AML-193 (cell line): ENCODE measurements at regions not wholly inside any gene's neighbourhood (a gene's known extent, or its start where the extent isn't known, plus 50 kb on each side); places are given as distances from the start of the nearest gene placed in this dataset.

Experiments used
- DNase-seq, 2 experiments: peaks; one replicate each; lab custom pipeline; 2025; lab: John Stamatoyannopoulos, UW

DNA sequence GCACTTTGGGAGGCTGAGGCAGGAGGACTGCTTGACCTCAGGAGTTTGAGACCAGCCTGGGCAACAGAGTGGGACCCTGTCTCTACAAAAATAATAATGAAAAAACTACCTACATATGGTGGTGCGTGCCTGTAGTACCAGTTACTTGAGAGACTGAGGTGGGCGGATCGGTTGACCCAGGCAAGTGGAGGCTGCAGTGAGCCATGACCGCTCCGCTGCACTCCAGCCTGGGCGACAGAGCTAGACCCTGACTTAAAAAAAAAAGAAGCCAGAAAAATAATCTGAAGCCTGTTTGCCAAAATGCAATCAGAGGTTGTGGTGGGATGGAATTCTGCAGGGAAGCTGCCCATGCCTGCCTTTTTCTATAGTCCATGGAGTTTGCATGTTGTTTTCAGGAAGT, 50.4 kb upstream of the GGTA1 start:
- no peak for DNase-seq

DNA sequence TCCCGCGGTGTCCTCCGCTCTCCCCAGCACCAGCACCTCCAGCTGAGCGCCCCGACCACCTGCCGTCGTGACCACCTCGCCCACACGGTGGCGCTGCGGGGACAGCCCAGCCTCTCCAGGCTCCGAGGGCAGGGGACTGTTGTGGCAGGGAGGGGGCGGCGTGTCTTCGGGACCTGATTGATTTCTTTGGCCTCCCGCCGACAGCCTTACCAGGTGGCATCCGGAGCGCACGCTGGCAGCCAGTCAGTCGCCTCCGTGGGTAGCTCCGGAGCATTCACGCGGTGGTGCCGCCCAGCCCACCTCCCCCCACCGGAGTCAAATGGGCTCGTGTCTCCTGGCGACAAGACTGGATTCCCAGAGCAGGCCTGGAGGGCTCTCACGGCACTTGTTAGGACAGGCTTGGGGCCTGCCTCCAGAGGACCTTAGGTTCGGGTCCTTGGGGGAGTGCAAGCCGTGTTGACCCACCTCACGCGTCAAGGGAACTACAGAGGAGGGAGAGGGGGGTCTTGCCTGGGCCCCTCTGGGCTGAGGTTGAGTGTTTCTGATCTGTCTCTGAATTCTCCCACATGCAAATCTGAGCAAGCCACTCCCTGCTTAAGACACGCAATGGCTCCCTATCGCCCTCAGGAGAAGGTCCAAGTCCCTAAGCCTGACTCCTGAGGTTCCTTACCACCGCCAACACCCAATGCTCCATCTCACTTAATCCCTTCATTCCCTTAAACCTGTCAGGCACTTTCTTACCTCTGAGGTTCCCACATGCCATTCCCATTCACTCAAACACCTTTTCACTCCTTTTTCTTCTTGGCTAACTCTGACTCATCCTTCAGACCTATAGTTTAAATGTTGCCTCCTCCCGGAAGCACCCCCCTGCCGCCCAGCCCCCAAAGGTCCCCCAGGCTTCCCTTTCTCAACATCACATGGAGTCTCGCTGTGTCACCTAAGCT, 51.2 kb upstream of the GGTA1 start:
- DNase-seq = peak; percentile 10 to 24

DNA sequence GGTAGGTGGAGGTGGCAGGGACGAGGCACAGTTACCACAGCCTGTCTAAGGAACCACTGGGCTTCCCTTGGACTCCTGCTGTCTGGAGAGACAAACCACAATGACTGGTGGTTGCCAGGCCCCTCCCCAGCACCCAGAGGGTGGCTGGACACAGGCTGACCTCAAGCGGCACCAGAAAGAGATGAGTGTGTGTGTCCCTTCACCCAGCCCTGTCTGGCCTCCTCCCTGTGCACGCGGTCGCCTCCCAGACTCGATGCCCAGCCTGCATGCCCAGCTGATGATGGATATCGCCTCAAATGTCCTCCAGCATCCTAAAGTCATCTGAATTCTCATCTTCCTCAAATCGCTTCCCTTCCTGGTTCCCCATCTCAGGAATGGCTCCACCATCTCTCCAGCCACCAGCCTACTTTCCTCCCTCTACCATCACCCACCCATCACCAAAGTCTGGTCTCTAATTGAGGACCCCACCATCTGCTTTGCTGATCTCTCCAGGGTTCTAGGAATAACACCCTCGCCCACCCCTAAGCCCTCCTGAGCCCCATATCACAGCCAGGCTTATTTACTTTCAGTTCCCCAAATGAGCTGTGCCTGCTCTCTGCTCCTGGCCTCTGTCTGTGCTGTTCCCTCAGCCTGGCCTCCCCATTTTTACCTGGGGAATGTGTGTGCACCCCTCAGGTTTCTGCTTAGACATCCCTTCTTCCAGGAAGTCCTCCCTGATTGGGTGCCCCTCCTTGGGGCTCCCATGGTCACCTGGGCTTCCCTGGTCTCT, 52.5 kb upstream of the GGTA1 start:
- no peak for DNase-seq

DNA sequence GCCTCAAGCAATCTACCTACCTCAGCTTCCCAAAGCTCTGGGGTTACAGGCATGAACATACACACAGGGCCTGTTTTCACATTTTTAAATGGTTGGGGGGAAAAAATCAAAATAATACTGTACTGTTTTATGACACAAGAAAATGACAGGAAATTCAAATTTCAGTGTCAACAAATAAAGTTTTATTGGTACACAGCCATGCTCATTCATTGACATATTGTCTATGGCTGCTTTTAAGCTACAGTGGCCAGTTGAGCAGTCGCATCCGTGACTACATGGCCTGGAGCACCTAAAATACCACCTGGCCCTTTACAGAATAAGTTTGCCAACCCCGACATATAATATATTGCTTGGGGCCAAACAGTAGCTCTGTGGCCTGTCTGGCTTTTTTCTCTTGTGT, 56.4 kb upstream of the GGTA1 start:
- DNase-seq = no peak

DNA sequence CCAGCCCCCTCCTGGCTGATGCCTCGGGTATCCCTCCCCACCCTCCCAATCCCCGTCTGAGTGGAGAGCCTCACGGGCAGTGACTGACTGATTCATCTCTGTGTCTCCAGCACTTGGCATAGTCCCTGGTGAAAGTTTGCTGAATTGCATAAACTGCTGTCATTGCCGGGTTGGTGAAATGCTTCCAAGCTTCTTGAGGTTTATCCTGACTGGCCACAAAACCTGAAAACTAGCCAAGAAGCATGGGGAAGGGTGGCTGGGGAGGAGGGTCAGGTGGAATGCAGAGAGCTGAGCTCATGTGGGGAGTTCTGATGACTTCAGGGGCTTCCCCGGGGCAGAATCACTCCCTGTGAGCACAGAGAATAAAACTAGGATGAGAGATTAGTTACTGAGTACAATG, 56.9 kb upstream of the GGTA1 start:
- no peak for DNase-seq

DNA sequence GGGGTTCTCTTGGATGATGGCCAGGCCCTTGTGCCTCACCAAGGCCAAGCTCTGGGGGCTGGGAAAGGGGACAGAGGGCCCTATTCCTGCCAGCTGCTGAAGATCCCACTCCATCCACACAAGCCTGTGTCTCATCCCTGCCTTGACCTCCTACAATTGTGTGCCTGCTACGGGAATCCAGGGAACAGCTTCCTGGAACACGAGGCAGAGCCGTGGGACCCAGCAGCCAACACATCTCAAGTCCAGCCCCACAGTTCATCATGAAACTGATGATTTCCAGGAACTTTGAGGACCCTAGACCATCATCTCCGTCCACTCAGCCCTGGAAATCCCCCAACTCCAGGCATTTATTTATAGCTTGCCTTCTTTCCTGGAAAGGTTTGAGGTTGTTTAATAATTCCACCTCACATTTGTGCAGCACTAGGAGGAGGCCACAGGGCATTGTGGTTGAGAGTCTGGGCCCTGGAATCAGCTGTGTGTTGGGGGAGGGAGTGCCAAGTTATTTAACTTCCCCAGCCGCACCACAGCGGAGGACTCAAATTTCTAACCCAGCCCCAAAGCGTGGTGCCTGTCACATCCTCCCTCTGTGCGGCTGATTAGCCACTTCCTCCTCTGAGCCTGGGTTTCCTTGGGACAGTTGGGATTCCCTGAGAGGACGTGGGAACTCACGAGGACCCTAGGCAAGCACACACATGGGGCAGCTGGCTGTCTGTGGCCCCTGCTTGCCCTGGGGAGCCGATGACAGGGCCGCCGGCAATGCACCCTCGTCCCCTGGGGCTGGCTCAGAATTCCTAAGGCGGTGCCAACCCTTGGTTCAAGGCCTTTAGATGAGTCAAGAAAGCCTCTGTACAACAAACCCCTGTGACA, 58.2 kb upstream of the GGTA1 start:
- peak; percentile 80 to 87 for DNase-seq

DNA sequence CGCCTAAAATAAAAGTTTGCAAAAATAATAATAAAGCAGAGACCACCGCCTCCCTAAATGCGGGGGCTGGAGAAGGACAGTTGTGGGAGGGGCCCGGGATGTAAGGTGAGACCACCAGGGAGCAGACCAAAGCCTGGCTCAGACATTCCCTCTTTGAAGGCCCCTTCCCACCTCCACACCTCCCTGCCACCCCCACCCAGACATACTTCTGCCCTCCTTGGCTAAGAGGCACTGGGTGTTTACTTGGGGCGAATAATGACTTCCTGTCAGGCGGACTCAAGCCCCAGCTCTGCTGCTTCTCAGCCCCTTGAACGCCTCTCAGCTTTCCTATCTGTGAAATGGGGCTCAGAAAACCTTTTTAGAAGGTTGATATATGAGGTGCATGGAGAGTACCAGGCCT, 58.8 kb upstream of the GGTA1 start:
- no peak for DNase-seq

DNA sequence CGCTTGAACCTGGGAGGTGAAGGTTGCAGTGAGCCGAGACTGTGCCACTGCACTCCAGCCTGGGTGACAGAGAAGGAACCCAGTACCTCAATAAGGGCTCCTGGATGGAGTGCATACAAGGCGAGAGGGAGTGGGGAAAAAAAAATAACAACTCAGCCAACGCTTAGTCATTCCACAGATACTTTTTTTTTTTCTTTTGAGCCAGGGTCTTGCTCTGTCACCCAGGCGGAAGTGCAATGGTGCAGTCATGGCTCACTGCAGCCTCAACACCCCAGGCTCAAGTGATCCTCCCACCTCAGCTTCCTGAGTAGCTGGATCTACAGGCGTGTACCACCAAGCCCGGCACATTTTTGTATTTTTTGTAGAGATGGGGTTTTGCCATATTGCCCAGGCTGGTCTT, 59.5 kb upstream of the GGTA1 start:
- no peak for DNase-seq

DNA sequence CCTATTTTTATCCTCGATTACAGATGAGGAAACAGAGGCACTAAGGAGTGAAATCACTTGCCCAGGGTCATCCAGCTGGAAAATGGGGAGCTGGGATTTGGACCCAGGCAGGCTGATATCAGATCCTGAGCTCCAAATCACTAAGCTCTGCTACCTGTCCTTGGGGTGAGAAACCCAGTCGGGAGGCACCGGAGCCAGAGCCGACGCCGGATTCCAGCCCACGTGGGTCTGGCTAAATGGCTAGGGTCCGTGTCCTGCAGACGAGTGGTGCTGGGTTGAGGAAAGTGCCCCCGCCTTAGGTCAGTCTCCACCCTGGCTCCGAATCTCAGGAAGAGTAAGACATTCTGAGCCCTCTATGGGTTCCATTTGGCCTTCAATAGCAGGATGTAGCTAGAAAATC, 61.3 kb upstream of the GGTA1 start:
- no peak for DNase-seq

DNA sequence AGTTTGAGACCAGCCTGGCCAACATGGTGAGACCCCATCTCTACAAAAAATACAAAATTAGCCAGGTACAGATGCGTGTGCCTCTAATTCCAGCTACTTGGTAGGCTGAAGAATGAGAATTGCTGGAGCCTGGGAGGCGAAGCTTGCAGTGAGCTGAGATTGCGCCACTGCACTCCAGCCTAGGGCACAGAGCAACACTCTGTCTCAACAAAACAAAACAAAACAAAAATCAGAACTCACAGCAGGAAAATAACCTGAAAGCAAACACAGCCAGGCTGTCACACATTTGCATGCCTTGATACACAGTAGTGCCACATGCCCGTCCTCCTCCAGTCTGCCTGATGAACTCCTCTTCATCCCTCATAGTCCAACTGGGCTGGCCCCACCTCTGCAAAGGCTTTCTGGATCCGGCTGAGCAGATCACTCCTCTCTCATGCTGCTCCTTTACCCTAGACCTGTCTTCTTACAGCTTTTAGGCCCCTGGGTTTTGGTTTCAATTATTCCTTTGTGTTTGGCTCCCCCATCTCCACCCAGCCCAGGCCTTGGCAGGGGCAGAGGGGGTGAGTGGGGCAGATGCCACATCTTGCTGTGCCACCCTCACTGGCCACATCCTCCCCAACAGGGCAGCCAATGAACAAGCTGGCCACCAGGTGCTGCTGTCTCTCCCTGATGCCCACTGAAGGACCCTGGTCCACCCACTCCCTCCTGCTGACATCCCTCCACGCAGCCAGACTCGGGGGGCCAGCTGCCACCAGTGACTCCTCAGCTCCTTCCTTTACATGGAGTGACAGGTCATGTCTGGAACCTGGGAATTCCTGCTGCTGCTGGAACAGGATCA, 62.0 kb upstream of the GGTA1 start:
- DNase-seq = no peak

DNA sequence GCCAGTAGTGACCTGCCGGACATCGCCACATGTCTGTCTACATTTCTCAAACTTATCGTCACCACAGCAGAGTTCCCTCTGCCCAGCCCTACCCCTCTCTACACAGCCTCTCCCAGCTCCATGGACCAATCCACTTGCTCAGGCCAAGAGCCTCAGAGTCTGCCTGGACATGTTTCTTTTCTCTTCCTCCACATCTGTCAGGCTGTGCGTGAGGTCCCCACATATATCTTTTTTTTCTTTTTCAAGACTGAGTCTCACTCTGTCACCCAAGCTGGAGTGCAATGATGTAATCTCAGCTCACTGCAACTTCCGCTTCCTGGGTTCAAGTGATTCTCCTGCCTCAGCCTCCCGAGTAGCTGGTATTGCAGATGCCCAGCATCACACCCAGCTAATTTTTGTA, 62.7 kb upstream of the GGTA1 start:
- peak; percentile 8 to 12 for DNase-seq

DNA sequence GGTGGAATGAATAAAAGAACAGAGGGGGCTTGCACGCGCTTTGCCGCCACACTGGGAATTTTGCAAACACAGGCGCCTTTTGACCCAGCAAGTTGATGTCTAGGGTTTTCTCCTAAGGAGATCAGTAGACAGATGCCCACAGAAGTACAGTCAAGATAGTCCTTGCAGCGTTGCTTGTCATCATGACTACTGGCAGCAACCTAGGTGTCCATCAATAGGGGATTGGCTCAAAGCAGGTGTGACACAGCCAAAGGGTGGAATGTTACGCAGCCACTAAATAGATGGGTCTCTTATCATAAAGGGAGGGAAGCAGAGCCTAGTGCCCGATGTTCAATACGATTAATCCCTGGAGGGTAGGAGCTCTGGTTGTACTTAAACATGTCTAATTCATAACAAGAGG, 63.8 kb upstream of the GGTA1 start:
- DNase-seq = no peak

DNA sequence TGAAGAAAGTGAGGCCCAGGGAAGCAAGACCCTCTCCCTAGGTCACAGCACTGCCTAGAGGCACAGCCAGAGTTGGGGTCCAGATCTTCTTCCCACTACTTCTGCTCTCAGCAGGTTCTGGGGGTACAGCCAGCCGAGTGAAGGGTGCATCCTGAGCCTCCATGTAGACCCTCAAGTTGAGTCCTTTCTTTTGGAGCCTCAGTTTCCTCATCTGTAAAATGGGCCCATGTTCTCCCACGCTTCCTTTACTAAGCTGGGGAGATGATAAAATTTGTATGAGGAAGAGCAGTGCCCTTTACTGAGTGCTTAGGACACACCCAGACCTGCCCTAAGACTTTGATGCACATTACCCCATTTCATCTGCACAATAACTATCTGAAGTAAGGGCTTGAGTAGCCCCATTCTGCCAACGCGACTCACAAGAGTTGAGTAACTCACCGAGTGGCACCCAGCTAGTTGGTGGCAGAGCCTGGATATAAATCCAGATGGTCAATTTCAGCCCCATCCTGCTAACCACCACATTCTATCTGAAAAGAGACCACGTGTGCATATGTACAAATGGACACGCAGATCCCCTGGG, 64.3 kb upstream of the GGTA1 start:
- DNase-seq = no peak

DNA sequence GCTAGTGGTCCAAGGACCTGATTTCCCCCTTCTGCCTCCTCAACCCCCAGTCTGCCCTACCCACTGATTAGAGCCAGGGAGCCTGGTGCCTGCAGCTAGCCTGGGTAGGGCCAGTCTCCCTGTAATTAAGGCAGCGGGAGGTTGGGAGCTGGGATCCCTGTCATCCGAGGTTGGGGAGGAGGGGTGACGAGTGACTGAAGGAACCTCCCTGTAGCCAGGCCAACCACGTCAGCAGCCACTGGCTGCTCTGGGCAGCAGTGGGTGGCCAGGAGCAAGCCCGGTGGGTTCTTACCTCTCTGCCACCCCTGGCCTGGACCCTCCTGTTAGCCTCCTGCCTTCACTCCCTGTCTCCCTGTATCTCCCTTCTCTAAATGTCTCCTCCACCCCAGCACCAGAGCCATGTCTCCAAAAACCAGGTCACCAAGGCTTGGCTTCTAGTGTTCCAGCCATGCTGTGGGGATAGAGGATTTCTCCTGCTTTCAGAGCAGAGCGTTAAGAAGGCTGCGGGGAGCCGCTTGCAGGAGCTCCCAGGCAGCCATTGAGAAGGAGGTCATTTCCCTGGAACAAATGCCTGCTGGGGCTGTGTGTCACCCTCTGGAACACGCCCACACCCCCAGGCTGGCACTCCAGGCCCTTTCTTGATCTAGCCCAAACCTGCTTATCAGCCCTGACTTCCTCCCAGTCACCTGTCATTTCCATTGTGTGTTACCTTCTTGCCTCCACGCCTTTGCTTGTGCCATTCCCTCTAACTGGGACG, 65.0 kb upstream of the GGTA1 start:
- DNase-seq = no peak

DNA sequence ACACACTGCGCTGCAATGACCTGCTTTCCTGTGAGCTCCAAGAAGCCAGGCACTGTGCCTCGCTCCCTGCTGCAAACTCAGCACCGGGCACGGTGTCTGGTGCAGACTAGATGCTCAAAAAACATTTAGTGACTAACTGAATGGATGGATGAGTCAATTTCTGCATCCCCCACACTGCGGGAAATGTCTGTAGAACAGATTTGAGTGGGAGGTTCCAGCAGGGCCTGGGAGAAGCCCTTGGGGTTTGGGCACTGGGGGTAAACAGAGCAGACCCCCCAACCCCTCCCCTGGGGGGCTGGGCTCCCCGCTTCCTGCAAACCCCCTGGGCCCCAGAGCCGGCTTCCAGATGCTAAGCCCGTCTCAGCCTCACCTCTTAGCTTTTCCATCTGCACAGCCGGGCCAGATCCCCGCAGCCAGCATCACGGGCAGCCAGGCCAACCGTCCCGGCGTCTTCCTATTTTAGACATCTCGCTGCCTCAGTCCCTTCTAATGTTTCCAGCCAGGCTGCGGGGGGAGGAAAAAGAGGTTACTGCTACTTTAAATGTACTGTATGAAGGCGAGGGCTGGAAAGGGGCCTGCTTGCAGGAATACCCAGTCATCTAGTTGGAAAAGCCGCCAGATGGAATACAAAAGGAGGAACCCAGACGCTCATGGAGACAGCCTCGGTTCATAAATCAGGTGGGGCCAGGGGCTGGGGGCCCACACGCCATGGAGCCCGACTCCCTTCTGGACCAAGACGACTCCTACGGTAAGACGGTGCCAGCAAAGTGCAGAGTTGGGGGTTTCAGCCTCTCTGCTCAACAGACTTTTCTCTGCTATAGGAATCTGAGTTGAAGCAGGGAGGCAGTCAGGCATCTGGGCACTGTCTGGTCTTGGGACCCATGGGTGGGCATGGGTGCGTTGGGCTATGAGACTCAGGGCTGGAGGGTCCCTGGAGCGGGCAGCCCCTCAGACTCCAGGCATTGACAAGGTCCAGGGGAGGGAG, 67.1 kb upstream of the GGTA1 start:
- DNase-seq = no peak

DNA sequence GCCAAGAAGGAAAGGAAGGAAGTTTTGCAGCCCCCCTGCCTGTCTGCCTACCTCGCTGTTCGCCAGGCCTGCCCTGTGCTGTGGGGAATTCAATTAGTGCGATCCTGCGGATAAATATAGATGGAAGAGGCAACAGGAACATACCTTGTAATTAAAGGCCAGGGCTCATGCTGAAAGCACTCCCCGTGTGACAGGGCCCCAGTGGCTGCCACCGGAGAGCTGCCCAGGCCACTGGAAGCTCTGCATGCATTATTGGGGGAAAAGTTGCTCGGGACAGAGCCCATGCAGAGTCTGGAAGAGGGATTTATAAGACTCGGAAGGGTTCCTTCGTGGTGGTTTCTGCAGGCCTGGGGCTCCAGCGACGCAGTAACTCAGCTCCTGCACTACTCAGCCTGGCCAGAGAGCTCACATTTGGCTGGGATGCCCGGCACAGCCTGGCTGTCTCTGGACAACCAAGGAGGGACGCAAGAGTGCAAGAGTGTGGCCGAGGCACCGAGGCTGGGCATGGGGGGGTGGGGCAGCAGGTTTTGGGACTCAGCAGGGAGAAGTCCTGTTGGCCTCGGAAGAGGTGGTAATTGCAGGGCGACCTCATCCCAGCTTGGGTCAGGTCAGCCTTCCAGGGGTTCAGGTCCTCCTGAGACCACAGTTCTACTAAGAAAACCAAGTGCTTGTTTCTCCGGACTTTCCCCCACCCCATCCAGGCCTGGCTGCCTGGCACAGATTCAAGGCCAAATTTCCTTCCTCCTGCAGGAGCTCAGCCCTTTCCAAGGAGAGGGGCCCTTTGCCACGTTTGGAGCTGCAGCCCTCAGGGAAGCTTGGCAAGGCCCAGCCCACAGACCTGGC, 68.1 kb upstream of the GGTA1 start:
- DNase-seq = no peak

DNA sequence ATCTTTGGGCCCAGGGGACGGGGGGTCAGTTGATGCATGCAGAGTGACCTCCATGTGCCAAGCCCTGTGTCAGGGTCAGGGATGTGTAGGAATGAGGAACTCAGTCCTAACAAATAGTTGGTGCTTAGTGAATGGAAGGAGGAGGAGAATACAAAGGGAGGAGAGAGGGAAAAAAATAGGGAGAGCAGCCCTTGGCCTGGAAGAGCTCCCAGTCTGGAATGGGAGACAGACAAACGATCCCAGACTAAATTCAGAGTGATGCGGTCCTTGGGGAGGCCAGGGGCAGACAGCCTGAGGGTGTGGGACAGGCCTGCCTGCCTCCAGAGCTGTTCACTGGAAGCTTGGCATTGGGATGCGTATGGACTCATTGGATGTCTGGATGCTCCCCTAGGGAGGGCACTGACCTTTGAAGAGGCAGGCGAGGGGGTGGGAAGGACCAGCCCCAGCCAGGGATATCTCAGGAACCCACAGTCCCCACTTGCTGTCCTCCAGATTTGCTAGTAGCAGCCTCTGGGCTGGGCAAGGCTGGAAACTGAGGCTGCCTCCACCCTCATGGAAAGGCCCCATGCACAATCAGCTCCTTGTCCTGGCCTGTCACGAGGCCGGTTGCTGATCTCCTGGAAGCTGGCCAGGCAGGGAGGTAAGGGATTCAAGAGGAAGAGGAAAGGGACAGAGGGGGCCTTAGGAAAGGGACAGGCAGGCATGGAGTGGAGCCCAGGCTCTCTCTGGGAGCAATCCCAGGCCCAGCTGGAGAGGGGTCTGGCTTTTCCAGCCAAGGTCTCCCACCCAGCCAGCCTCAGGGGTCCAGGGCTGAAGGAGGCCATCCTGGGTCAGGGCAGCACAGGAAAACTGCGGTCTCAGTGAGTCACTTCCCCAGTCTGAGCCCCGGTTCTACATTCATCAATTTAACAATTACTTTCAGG, 69.0 kb upstream of the GGTA1 start:
- DNase-seq = no peak
